GM12801 (cell line): ENCODE measurements at regions not wholly inside any gene's neighbourhood (a gene's known extent, or its start where the extent isn't known, plus 50 kb on each side); places are given as distances from the start of the nearest gene placed in this dataset.

Experiments used
- CTCF ChIP-seq: IDR thresholded peaks from one replicate; pipeline ENCODE4 v1.5.1; 2011; ENCODE audit warnings: control low read depth; ENCODE audit not compliant: insufficient read length; ENCODE audit errors: extremely low read depth

DNA sequence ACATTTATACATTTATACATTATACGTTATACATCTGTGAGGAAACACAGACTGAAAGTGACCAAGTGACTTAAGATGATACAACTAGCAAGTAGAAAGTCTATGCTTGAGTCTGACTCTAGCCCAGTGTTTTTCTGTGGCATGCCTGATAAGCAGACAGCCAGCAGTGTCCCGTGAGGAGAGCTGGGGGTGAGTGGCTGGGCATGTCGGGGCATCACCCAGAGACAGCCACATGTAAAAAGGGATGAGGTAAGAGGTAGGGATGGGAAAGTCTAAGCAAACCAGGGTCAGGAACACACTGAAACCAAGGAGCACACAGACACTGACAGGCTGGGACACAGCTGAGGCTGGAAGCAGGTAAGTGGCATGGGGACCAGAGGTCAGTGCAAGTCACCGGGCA, 333.2 kb downstream of the FOXO1 start:
- TF ChIP-seq CTCF = no peak

- no peak for TF ChIP-seq CTCF
Observed at GRCh38 chr13:40334031-40334430, 332.4 kb downstream of the FOXO1 start.

DNA sequence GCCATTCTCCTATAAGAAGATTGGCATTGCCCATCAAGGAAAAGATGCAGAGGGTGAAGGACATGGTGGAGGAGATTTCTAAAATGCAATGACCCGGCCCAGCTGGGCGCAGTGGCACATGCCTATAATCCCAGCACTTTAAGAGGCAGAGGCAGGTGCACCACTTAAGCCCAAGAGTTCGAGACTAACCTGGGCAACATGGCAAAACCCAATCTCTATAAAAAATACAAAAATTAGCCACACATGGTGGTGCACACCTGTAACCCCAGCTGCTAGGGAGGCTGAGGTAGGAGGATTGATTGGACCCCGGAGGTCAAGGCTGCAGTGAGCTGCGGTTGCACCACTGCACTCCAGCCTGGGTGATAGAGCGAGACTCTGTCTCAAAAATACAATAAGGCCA, 331.8 kb downstream of the FOXO1 start:
- TF ChIP-seq CTCF = no peak

DNA sequence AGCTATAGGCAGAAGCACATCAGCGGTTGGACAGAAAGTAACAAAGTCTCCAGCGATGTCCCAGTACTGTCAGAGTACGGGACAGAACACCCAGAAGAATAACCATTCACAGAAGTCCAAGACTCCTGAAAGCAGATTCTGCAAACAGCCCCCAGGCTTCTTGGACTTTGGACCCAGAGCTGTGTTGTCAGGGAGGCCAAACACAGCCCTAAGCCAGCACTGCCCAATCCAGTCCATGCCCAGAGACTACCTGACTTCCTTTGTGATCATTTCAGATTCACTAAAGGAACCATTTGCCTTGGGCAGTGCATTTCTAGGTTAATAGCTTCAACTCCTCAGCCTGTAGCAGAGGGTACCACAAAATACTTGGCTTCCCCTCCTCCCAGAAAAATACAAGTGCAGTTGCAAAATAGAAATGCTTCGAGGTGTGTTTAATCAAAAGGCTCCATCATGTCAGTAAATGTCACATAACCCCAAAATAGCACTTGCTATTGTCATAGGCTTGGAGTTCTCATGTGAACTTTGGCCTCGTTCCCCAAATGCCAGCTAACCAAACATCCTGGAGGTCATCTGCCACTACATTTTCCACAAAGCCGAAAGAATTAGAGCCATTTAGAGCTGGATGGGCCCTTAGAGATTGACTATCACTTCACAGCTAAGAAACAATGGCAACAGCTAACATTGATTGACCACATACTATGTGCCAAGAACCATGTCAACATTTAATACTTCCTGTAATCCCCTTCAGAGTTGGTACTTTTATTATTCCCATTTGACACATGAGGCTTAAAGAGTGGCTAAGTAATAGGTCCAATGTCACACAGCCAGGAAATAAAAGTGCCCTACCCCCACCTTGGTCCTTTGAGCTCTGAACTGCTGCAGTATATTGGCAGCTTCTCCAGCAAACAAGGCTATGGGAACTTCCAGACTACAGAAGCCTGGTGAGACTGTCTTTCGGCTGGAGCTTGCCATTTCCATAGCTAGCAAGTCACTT, 329.9 kb downstream of the FOXO1 start:
- TF ChIP-seq CTCF = no peak

- no peak for TF ChIP-seq CTCF
Observed at GRCh38 chr13:40337651-40338050, 328.8 kb downstream of the FOXO1 start.

- TF ChIP-seq CTCF = no peak
Observed at GRCh38 chr13:40338217-40338616, 328.2 kb downstream of the FOXO1 start.

DNA sequence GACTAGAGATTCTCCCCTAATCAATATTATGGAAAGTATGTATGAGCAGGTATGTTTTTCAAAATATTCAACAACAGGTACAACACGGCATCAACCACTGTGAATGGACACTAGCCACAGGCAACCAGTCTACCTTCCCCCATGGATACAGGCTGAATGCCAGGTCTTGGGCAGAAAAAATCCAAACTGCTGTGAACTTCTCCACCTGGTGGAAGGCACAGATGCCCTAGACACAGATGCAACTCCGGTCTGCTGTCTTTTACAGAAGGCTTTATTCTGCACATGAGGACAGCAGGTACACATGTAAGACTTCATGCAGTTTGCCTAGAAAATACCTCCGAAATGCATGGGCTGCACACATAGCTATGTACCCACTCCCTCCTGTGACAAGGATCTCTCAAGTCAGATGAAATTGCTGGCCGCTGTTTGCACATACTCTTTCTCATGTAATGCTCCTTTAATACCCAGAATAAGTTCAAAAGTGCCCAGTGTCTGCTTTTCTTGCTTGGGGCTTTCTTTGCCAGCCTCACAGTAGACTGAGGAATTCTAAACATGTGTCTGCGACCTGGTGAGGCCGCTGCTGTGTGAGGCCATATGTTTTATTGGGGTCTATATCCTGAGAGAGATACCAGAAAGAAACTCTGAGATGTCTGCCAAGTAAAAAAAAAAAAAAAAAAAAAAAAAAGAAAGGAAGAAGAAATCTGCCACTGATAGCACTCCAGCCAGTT, 325.9 kb downstream of the FOXO1 start:
- TF ChIP-seq CTCF = no peak
